ENCODE measurements at regions not wholly inside any gene's neighbourhood (a gene's known extent, or its start where the extent isn't known, plus 50 kb on each side); places are given as distances from the start of the nearest gene placed in this dataset.

DNA sequence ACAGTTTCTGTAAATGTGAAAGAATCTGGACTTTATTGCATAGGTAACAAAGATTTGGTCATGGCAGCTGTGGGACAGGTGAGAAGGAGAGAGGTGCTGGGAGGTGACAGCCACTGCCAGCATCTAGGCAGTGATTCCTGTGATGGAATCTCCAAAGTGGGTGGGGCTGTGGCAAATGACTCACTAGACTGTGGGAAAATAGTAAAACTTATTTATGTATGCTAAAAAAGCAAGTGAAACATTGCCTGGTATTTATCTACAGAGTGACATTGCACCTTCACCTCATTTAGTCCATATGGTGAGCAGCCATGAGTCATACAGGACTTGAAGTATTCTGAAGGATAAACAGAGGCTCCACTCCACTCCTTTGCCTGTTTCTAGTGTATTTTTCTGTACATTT is 145.3 kb upstream of the MEX3C start (continued):
- TF ChIP-seq, protein P1, sequence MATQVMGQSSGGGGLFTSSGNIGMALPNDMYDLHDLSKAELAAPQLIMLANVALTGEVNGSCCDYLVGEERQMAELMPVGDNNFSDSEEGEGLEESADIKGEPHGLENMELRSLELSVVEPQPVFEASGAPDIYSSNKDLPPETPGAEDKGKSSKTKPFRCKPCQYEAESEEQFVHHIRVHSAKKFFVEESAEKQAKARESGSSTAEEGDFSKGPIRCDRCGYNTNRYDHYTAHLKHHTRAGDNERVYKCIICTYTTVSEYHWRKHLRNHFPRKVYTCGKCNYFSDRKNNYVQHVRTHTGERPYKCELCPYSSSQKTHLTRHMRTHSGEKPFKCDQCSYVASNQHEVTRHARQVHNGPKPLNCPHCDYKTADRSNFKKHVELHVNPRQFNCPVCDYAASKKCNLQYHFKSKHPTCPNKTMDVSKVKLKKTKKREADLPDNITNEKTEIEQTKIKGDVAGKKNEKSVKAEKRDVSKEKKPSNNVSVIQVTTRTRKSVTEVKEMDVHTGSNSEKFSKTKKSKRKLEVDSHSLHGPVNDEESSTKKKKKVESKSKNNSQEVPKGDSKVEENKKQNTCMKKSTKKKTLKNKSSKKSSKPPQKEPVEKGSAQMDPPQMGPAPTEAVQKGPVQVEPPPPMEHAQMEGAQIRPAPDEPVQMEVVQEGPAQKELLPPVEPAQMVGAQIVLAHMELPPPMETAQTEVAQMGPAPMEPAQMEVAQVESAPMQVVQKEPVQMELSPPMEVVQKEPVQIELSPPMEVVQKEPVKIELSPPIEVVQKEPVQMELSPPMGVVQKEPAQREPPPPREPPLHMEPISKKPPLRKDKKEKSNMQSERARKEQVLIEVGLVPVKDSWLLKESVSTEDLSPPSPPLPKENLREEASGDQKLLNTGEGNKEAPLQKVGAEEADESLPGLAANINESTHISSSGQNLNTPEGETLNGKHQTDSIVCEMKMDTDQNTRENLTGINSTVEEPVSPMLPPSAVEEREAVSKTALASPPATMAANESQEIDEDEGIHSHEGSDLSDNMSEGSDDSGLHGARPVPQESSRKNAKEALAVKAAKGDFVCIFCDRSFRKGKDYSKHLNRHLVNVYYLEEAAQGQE (IDR thresholded peaks at IDR 0.05; ENCODE audit: low read depth, low read length), result no peak
- TF ChIP-seq EZH2phosphoT487 (IDR thresholded peaks at IDR 0.05; ENCODE audit: borderline replicate concordance, low read depth), result no peak

DNA sequence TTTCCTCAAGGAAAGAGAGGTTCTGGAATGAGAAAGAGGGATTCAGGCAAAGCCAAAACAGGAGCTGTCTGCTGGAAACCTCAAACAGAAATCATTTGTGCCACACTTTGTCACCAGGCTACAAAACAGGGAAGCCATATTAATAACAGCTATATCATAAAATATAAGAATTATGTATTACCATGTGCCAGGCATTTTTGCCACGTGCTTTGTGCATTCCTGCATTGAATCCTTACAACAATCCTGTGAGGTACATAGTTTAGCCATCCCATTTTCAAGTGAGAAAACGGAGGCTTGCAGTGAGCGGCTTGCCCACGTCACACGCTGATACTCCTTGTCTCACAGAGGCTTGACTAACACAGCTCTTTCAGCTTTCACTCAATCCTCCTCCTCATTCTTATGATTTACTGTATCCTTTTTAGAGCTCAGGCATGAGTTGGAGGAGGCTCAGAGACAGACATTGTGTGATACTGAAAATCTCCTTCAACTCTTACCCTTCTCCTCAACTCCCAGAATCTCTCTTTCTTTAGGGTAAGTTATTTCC is 148.4 kb upstream of the MEX3C start:
- peaks cover 2 to 4% of the 10 kb centered on the region in 2 experiments; a peak in 1 of 4 replicates for H3K4me1 ChIP-seq (ENCODE audit: control insufficient read depth in 1 of 2, insufficient read depth in 2 of 2, low read depth in 1 of 2, low read length in 1 of 2)

More for the DNA sequence above, 148.4 kb upstream of the MEX3C start:
- H3K4me2 ChIP-seq, result no peak overlapping the region
- H3K9ac ChIP-seq, result no peak overlapping the region
- H3K79me2 ChIP-seq (ENCODE audit: insufficient read depth), result no peaks in the 10 kb centered on the region
- H4K20me1 ChIP-seq (ENCODE audit: insufficient read depth), result no peaks in the 10 kb centered on the region
- ChIA-PET CTCF (interaction anchor here (1.0 kb wide), 1 partner anchor 37 kb away, joined by 4 read pairs; no protein-coding TSS in a partner anchor), POLR2A (no interaction called here)
- no peak for DNase-seq
- TF ChIP-seq FOSL2 (IDR thresholded peaks at IDR 0.05; ENCODE audit: borderline replicate concordance, low read depth) (no peak), JUND (IDR thresholded peaks at IDR 0.05) (no peak), TEAD4 (IDR thresholded peaks at IDR 0.05; ENCODE audit: borderline replicate concordance, insufficient read depth) (no peak), FOXJ3 (CRISPR knock-in tag; IDR thresholded peaks at IDR 0.05) (no peak), SMC3 (IDR thresholded peaks at IDR 0.05; ENCODE audit: low read depth, low read length) (no peak), ELF1 (IDR thresholded peaks at IDR 0.05) (no peak), NRF1 (IDR thresholded peaks at IDR 0.05; ENCODE audit: low read depth, low read length) (no peak), YY1 (IDR thresholded peaks at IDR 0.05; ENCODE audit: low read depth) (no peak), GATA2 (CRISPR knock-in tag; IDR thresholded peaks at IDR 0.05) (no peak), RAD21 (IDR thresholded peaks at IDR 0.05; ENCODE audit: low read length) (no peak), GABPA (IDR thresholded peaks at IDR 0.05; ENCODE audit: low read depth) (no peak), MEF2A (IDR thresholded peaks at IDR 0.05; ENCODE audit: borderline replicate concordance, low read depth) (no peak)
- TF ChIP-seq, protein P2, sequence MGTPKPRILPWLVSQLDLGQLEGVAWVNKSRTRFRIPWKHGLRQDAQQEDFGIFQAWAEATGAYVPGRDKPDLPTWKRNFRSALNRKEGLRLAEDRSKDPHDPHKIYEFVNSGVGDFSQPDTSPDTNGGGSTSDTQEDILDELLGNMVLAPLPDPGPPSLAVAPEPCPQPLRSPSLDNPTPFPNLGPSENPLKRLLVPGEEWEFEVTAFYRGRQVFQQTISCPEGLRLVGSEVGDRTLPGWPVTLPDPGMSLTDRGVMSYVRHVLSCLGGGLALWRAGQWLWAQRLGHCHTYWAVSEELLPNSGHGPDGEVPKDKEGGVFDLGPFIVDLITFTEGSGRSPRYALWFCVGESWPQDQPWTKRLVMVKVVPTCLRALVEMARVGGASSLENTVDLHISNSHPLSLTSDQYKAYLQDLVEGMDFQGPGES (IDR thresholded peaks at IDR 0.05; ENCODE audit: low read depth, low read length), result no peak
- TF ChIP-seq, protein P3, sequence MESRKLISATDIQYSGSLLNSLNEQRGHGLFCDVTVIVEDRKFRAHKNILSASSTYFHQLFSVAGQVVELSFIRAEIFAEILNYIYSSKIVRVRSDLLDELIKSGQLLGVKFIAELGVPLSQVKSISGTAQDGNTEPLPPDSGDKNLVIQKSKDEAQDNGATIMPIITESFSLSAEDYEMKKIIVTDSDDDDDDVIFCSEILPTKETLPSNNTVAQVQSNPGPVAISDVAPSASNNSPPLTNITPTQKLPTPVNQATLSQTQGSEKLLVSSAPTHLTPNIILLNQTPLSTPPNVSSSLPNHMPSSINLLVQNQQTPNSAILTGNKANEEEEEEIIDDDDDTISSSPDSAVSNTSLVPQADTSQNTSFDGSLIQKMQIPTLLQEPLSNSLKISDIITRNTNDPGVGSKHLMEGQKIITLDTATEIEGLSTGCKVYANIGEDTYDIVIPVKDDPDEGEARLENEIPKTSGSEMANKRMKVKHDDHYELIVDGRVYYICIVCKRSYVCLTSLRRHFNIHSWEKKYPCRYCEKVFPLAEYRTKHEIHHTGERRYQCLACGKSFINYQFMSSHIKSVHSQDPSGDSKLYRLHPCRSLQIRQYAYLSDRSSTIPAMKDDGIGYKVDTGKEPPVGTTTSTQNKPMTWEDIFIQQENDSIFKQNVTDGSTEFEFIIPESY (IDR thresholded peaks at IDR 0.05; ENCODE audit: borderline replicate concordance, low read depth), result no peak
- TF ChIP-seq, protein P4, sequence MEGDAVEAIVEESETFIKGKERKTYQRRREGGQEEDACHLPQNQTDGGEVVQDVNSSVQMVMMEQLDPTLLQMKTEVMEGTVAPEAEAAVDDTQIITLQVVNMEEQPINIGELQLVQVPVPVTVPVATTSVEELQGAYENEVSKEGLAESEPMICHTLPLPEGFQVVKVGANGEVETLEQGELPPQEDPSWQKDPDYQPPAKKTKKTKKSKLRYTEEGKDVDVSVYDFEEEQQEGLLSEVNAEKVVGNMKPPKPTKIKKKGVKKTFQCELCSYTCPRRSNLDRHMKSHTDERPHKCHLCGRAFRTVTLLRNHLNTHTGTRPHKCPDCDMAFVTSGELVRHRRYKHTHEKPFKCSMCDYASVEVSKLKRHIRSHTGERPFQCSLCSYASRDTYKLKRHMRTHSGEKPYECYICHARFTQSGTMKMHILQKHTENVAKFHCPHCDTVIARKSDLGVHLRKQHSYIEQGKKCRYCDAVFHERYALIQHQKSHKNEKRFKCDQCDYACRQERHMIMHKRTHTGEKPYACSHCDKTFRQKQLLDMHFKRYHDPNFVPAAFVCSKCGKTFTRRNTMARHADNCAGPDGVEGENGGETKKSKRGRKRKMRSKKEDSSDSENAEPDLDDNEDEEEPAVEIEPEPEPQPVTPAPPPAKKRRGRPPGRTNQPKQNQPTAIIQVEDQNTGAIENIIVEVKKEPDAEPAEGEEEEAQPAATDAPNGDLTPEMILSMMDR (IDR thresholded peaks at IDR 0.05), result no peak
- H3K36me3 ChIP-seq (replicated peaks in 1 of 2; ENCODE audit: control insufficient read depth in 1 of 2, insufficient read depth in 2 of 2, low read length in 1 of 2), result no peaks in the 10 kb centered on the region
- WGBS (ENCODE audit: low lambda C conversion rate), result 66% methylated on average over 5 of the region's 5 CpGs
- no peaks in the 10 kb centered on the region for H3K9me2 ChIP-seq
- H3K4me3 ChIP-seq (ENCODE audit: low read depth in 2 of 2, low read length in 1 of 2), result no peak overlapping the region
- H3K27ac ChIP-seq (ENCODE audit: low read depth in 2 of 2, low read length in 1 of 2), result no peak overlapping the region
- H3K9me3 ChIP-seq, result no peaks in the 10 kb centered on the region
- no peaks in the 10 kb centered on the region for H3K27me3 ChIP-seq (ENCODE audit: insufficient read depth)
- H2AFZ ChIP-seq (ENCODE audit: low read depth), result no peak overlapping the region
- H3F3A ChIP-seq (replicated peaks; ENCODE audit: insufficient read depth), result no peaks in the 10 kb centered on the region

Measured in SK-N-SH (cell line).